Coronary artery (tissue), 2 donors: ENCODE measurements at regions not wholly inside any gene's neighbourhood (a gene's known extent, or its start where the extent isn't known, plus 50 kb on each side); places are given as distances from the start of the nearest gene placed in this dataset.
"Not testable (repeated sequence)": the region's sequence is repeated elsewhere in the genome, so short reads cannot be mapped to it uniquely, and the experiment has no call there.

Source experiments
- DNase-seq: peaks from one replicate; pipeline ENCODE4 v3.0.0-alpha.2; 2017; ENCODE audit warnings: low spot score
- H3K27ac ChIP-seq, 2 donors: fragments of 200-600 bp; sonication (generic); one replicate each; pipeline ENCODE4 v1.5.1; 2016 to 2019
- H3K4me3 ChIP-seq: fragments of 200-600 bp; sonication (generic); 2 replicates; pipeline ENCODE4 v1.5.1; 2016; ENCODE audit warnings: mild to moderate bottlenecking, moderate library complexity
- CTCF ChIP-seq: fragments of 200-600 bp; sonication (generic); IDR thresholded peaks from one replicate; pipeline ENCODE4 v1.5.1; 2019; ENCODE audit warnings: antibody characterized with exemption

GRCh38 chr6:27139756-27140579 is 107.5 kb upstream of the PRSS16 start:
- TF ChIP-seq CTCF, result no peak
- peak overlapping the region; percentile 70 for H3K4me3 ChIP-seq
- DNase-seq, result no peak
- peak overlapping the region; percentile 54 to 84 for H3K27ac ChIP-seq

- Histone ChIP-seq H3K4me3 (no peak overlapping the region), H3K27ac (no peak overlapping the region)
- DNase-seq, result no peak
- TF ChIP-seq CTCF, result no peak
Measured at GRCh38 chr6:27140999-27141528, 106.4 kb upstream of the PRSS16 start.

- DNase-seq, result no peak
- Histone ChIP-seq H3K27ac (no peak overlapping the region), H3K4me3 (no peak overlapping the region)
- no peak for TF ChIP-seq CTCF
Measured at GRCh38 chr6:27141529-27142015, 105.9 kb upstream of the PRSS16 start.

- not testable (repeated sequence) for H3K27ac ChIP-seq, H3K4me3 ChIP-seq, DNase-seq
Measured at GRCh38 chr6:27143020-27143388, 104.5 kb upstream of the PRSS16 start.

- H3K4me3 ChIP-seq, result no peak overlapping the region
- no peak for TF ChIP-seq CTCF
- DNase-seq, result no peak
- no peak overlapping the region for H3K27ac ChIP-seq
Measured at GRCh38 chr6:27143474-27144026, 104.0 kb upstream of the PRSS16 start.

- no peak for DNase-seq
- H3K4me3 ChIP-seq, result peak overlapping the region; percentile 77
- H3K27ac ChIP-seq, result no peak overlapping the region
- TF ChIP-seq CTCF, result no peak
Measured at GRCh38 chr6:27144740-27145079, 102.8 kb upstream of the PRSS16 start.

- DNase-seq, result peak; percentile 85
- TF ChIP-seq CTCF, result no peak
- Histone ChIP-seq H3K27ac (peak overlapping the region; percentile 84 to 95), H3K4me3 (peak overlapping the region; percentile 77)
Measured at GRCh38 chr6:27145731-27146455, 101.6 kb upstream of the PRSS16 start.

- Histone ChIP-seq H3K27ac (peak overlapping the region; percentile 84 to 95), H3K4me3 (peak overlapping the region; percentile 77)
- DNase-seq, result not testable (repeated sequence)
Measured at GRCh38 chr6:27146456-27146705, 101.1 kb upstream of the PRSS16 start.
